Pancreas (tissue), 10 donors: ENCODE measurements at regions not wholly inside any gene's neighbourhood (a gene's known extent, or its start where the extent isn't known, plus 50 kb on each side); places are given as distances from the start of the nearest gene placed in this dataset.

Experiments used
- ATAC-seq, 4 donors: fragments of 200-7000 bp; cut with Tn5 transposase; one replicate each; pipeline versions ENCODE4 v1.8.0 to v1.9.1; 2020; ENCODE audit warnings: mild to moderate bottlenecking in 4 of 4, moderate library complexity in 4 of 4
- DNase-seq, 6 donors: peaks; one replicate each; pipeline ENCODE4 v3.0.0-alpha.2; 2020
- FAIRE-seq: peaks from 2 replicates; lab custom pipeline; 2012; peaks lifted over from hg19 to GRCh38; lab: Jason Lieb, UNC
- H3K27ac ChIP-seq, 4 donors: fragments of 200-600 bp; sonication (generic); 1 replicate in 3 of 4; 2 replicates in 1 of 4; pipeline versions ENCODE4 v1.5.0 to v1.8.0; 2020
- H3K27me3 ChIP-seq, 4 donors: fragments of 200-600 bp; one replicate each; pipeline ENCODE4 v1.8.0; 2021
- H3K36me3 ChIP-seq, 3 donors: fragments of 200-600 bp; sonication (generic) in 1 of 3; one replicate each; pipeline versions ENCODE4 v1.5.0 to v1.8.0; 2020 to 2021
- H3K4me1 ChIP-seq, 3 donors: fragments of 200-600 bp; one replicate each; pipeline ENCODE4 v1.8.0; 2021
- H3K4me3 ChIP-seq, 4 donors: fragments of 200-600 bp; sonication (generic) in 2 of 4; one replicate each; pipeline versions ENCODE4 v1.5.0 to v1.8.0; 2020 to 2021
- H3K9me3 ChIP-seq, 4 donors: fragments of 200-600 bp; one replicate each; pipeline ENCODE4 v1.8.0; 2021
- WGBS, 2 donors: extraction: QIAGEN DNeasy Blood & Tissue Kit; methylation state at CpG; one replicate each; pipeline ENCODE4 v1.1.7; 2013; 5-methylcytosine and 5-hydroxymethylcytosine counted together
- intact Hi-C, 3 donors: fragments of 100-400 bp; cut with DNase I; formaldehyde crosslinking; loops; one replicate each; pipeline versions ENCODE4 v1.11.1 to v1.14.2; 2022
- TF ChIP-seq, protein P1 (sequence below), 4 donors: fragments of 200-600 bp; sonication (generic) in 3 of 4; IDR thresholded peaks; one replicate each; pipeline versions ENCODE4 v1.5.0 to v1.8.0; 2021; ENCODE audit warnings: antibody characterized with exemption in 4 of 4
- donor health status: healthy with polysubstance abuse.
- donor health status: DM: no; HTN: no; CAD: no; lungs with moderate emphysema.
- donor health status: DM: no; HTN: no; CAD: no.
- donor health status: control.
- donor health status: control.
- donor health status: Bipolar disorder and iron deficiency.
- donor health status: DM: yes; HTN: yes; CAD: no.
- donor health status: DM: no; HTN: no; CAD: no.
- donor health status: DM: no; HTN: no; CAD: no.
- donor health status: DM: yes; HTN: yes; CAD: no.

DNA sequence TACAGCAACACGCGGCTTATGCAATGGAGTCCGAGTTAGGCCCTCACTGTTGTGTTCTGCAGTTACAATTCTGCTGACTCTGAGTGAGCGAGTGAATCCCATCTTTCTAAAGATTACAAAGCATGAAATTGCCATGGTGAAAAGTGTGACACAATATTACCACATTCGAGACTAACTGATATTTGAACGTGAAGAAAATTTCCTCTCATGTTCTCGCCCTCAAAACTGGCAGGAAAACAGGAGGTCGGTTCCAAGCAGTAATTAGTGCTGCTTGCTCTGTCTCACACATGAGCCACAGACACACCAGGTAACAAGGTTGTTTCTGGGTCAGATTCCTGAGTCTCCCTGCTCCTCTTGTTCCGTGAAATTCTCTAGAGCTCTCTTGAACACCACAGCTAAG is 93.7 kb upstream of the RIOK3 start:
- FAIRE-seq (no peak), DNase-seq (no peak), ATAC-seq (no peak)
- H3K27ac ChIP-seq: no peak overlapping the region
- 89 to 91% methylated on average over 9 of the region's 9 CpGs for WGBS, 2 donors
- TF ChIP-seq, protein P1, sequence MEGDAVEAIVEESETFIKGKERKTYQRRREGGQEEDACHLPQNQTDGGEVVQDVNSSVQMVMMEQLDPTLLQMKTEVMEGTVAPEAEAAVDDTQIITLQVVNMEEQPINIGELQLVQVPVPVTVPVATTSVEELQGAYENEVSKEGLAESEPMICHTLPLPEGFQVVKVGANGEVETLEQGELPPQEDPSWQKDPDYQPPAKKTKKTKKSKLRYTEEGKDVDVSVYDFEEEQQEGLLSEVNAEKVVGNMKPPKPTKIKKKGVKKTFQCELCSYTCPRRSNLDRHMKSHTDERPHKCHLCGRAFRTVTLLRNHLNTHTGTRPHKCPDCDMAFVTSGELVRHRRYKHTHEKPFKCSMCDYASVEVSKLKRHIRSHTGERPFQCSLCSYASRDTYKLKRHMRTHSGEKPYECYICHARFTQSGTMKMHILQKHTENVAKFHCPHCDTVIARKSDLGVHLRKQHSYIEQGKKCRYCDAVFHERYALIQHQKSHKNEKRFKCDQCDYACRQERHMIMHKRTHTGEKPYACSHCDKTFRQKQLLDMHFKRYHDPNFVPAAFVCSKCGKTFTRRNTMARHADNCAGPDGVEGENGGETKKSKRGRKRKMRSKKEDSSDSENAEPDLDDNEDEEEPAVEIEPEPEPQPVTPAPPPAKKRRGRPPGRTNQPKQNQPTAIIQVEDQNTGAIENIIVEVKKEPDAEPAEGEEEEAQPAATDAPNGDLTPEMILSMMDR (IDR thresholded peaks at IDR 0.05): no peak
- H3K4me1 ChIP-seq: peaks cover 0 to 6% (median 0%) of the 10 kb centered on the region in 3 donors
- no peaks in the 10 kb centered on the region for H3K9me3 ChIP-seq
- H3K27me3 ChIP-seq: no peaks in the 10 kb centered on the region
- intact Hi-C loops: no loop called here
- H3K4me3 ChIP-seq: no peak overlapping the region
- no peaks in the 10 kb centered on the region for H3K36me3 ChIP-seq

DNA sequence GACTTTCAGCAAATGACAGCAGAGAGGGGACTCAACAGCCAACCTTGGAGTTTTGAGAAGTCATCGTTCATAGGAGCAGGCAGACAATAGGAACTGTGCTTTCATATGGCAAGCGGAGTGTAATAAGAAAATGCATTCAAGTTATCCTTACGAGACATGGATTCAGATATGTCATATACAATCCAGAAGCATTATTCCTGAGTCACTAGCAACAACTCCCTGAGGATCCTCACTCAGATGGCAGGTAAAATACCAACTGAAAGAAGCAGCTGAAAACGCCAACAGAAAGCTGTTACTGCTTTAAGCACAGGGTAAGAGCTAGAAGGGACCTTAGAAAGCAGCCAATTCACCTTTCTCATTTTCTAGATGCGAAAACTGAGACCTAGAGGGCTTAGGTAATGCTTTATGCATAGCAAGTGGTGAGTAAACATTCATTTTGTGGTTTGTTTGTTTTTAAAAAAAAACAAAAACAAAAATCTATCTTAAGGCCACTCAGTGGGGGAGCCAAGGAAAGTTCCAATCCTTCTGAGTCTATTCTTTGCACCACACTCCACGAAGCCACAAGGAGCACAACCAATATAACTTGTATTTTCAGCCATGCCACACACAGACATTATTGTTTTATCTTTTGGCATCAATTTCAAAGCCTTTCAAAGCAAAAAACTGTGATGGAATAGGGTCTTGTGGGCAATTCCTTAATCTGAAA is 89.1 kb upstream of the RIOK3 start:
- intact Hi-C loops: no loop called here
- no peak for FAIRE-seq
- TF ChIP-seq, protein P1 (IDR thresholded peaks at IDR 0.05): no peak
- WGBS, 2 donors: 90 to 94% methylated on average over 6 of the region's 6 CpGs
- Histone ChIP-seq H3K36me3 (no peaks in the 10 kb centered on the region), H3K4me1 (no peaks in the 10 kb centered on the region), H3K4me3 (no peak overlapping the region), H3K27me3 (no peaks in the 10 kb centered on the region), H3K9me3 (no peaks in the 10 kb centered on the region), H3K27ac (no peak overlapping the region)
- ATAC-seq: no peak
- DNase-seq: no peak

DNA sequence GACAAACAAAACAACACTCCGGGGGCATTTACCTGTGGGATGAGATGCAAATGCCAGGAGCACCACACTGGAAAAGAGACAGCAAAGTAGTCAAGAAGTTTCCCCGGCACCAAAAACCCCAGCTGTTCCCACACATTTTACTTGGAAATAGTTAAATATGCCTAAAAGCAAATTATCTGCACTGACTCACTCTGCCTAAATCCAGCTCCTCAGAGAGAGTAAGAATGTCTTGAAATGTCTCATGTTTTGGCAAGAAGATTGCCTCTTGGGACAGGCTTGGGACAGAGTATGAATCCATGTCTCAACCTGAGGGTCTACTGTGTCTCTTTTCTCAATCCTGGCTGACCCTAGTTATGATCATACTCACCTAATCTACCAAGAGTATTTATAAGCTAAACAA is 87.5 kb upstream of the RIOK3 start:
- FAIRE-seq: no peak
- WGBS, 2 donors: 80 to 90% methylated on average over 2 of the region's 2 CpGs
- Histone ChIP-seq H3K4me1 (no peaks in the 10 kb centered on the region), H3K9me3 (no peaks in the 10 kb centered on the region), H3K4me3 (no peak overlapping the region), H3K27ac (no peak overlapping the region), H3K27me3 (no peaks in the 10 kb centered on the region), H3K36me3 (no peaks in the 10 kb centered on the region)
- intact Hi-C loops: no loop called here
- peak in 3 of 4 donors; percentile 32 to 62 (median 39) for ATAC-seq
- DNase-seq: no peak
- TF ChIP-seq, protein P1 (IDR thresholded peaks at IDR 0.05): no peak

DNA sequence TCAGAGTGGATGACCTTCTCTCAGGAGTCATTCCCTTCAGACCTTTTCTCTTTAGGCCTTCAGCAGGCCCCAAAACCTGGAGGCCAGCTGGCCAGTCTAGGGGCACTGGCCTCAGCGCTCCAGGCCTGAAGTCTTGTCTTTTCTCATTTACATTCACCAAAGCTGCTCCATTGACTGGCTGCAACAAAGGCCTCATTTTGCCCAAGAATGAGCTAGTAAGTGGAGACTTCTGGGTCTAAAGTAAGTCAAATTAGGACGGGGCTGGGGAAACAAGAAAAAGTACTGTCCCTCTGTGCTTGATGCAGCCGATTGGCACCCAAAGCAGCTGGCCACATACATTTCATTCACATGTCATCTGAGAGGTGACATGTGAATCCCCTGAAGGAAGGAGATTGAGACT is 83.8 kb upstream of the RIOK3 start:
- ATAC-seq: no peak
- H3K27ac ChIP-seq: no peak overlapping the region
- WGBS, 2 donors: 89 to 92% methylated on average over 3 of the region's 3 CpGs

DNA sequence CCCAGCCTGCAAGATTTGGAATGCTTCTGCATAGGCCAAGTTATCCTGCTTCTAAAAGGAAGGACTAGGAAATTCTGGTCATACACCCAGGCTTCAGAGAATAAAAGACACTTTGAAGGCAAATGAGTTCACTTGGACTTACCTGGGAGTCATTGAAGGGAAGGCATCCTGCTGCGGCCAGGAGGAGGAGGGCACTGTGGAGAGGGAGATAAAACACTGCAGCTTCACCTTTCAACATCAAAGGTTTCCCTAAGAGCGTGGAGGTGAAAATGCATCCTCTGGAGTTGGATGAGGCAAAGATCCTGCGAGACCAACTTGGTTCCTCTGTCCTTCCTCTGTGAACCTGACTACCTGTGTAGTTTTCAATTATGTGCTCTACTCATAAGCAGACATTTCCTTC is 79.5 kb upstream of the RIOK3 start:
- no peaks in the 10 kb centered on the region for H3K27me3 ChIP-seq
- intact Hi-C loops: loop anchor here in 1 of 3 donors (10.0 kb wide), 1 partner anchor 239 kb away; the partner anchor contains the start of gene CABLES1
- no peak overlapping the region for H3K27ac ChIP-seq
- DNase-seq: no peak
- no peak for FAIRE-seq
- no peak overlapping the region for H3K4me3 ChIP-seq
- H3K36me3 ChIP-seq: no peaks in the 10 kb centered on the region
- WGBS, 2 donors: 93 to 94% methylated on average over 3 of the region's 3 CpGs
- ATAC-seq: no peak
- H3K9me3 ChIP-seq: no peaks in the 10 kb centered on the region
- no peaks in the 10 kb centered on the region for H3K4me1 ChIP-seq
- TF ChIP-seq, protein P1 (IDR thresholded peaks at IDR 0.05): no peak

More for the DNA sequence above, 83.8 kb upstream of the RIOK3 start:
- intact Hi-C loops: no loop called here
- no peaks in the 10 kb centered on the region for H3K27me3 ChIP-seq
- no peaks in the 10 kb centered on the region for H3K4me1 ChIP-seq
- H3K36me3 ChIP-seq: no peaks in the 10 kb centered on the region
- DNase-seq (no peak), FAIRE-seq (no peak)
- TF ChIP-seq, protein P1 (IDR thresholded peaks at IDR 0.05): no peak
- no peak overlapping the region for H3K4me3 ChIP-seq
- no peaks in the 10 kb centered on the region for H3K9me3 ChIP-seq
